HG02884 (cell line): ENCODE measurements at regions not wholly inside any gene's neighbourhood (a gene's known extent, or its start where the extent isn't known, plus 50 kb on each side); places are given as distances from the start of the nearest gene placed in this dataset.

Experiments used
- ATAC-seq: cut with Tn5 transposase; IDR thresholded peaks from one replicate; pipeline ENCODE4 v1.9.1; 2021; ENCODE audit warnings: mild to moderate bottlenecking, moderate library complexity; ENCODE audit not compliant: unreplicated experiment

GRCh38 chr2:60003076-60003475 lies 550.4 kb downstream of the BCL11A start:
- no peak for ATAC-seq

GRCh38 chr2:60002183-60002867 lies 551.1 kb downstream of the BCL11A start:
- ATAC-seq: no peak

- ATAC-seq: no peak
Measured at GRCh38 chr2:60000686-60001085, 552.8 kb downstream of the BCL11A start.

DNA sequence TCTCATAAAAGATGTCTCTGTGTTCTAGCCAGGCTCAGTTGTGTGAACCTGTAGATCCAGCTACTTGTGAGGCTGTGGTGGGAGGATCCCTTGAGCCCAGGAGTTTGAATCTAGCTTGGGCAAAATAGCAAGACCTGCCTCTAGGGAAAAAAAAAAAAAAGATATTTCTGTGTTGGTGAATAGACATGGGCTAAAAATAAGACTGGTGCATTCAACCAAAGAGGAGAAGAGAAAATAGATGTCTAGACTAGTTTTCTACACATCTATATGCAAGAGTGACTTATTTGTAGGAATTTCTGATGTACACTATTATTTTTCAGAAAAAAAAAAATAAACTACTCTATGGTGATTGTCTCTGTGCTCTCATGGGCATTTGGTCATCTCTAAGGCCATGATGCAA lies 555.1 kb downstream of the BCL11A start:
- no peak for ATAC-seq

- ATAC-seq: no peak
Measured at GRCh38 chr2:59997371-59997770, 556.1 kb downstream of the BCL11A start.

DNA sequence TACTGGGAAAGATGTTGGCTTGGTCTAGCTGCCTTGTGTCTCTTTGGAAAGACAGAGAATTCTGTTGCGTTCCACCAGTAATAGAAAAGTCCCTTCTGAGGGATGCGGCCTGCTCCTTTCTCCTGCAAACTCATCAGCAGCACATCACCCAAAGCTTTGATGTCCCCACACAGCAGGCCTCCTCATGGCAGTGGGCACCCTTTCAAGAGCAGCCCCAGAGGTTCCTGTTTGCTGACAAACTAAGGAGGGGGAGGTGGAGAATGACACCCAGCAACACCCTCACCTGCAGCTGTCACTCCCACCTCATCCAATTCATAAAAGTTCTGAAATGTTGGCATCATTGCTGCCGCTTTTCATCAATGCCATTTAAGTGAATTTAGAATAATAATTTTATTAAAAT lies 556.6 kb downstream of the BCL11A start:
- ATAC-seq: no peak

DNA sequence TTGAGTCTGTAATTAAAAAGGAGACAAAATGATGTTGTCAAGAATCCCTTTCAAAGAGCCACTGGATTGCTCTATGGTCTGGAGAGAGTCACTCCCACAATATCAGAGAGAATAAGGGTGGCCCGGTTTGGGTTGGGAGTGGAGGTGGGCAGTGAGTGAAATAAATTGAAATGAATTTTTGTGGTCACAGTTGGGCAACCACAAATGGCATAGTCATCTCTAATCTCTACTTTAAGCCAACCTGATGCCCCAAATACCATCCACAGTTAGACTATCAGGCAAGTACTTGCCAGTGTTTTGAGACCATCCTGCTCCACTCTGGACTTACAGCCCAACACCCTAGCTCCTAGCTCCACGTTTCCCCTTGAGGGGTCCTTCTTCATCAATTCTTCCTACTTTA lies 559.7 kb downstream of the BCL11A start:
- no peak for ATAC-seq

- no peak for ATAC-seq
Measured at GRCh38 chr2:59988341-59988740, 565.1 kb downstream of the BCL11A start.

GRCh38 chr2:59986511-59986910 lies 566.9 kb downstream of the BCL11A start:
- no peak for ATAC-seq

DNA sequence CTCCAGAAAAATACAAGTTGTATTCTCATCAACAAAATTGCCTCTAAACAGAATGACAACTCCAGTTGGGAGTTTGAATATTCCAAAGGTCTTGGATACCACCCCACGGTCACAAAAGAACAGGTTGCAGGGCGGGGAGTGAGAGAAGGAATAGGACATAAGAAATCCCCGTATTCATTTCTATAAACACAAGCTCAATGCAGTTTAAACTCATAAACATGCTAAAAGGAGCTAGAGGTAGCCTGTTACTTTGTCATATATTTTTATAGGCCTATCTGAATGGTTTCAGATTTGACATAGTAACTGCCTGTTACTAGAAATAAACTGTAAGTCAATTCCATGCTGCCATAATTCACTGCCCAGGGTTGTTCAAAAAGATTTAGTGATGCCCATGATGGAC lies 567.5 kb downstream of the BCL11A start:
- ATAC-seq: no peak

- ATAC-seq: no peak
Measured at GRCh38 chr2:59974051-59974766, 579.2 kb downstream of the BCL11A start.

- ATAC-seq: no peak
Measured at GRCh38 chr2:59969161-59969560, 584.3 kb downstream of the BCL11A start.

DNA sequence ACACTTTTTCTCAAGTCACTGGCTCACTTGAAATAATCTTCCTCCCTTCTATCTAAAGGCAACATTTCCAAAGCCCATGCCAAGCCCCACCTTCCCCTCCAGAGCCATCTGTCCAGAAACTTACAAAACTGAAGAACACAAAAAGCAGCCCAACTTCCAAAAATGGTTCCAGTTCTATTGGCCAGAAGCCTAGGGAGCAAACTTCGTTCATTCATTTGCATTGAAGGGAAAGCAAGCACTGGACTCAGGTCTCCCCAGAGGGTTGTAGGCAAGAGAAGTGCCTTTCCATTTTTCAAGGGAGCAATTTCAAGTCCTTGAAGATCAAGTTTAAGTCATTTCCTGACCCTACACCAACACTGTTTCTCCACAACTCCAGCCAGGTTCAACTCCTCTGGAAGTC lies 585.0 kb downstream of the BCL11A start:
- ATAC-seq: no peak

DNA sequence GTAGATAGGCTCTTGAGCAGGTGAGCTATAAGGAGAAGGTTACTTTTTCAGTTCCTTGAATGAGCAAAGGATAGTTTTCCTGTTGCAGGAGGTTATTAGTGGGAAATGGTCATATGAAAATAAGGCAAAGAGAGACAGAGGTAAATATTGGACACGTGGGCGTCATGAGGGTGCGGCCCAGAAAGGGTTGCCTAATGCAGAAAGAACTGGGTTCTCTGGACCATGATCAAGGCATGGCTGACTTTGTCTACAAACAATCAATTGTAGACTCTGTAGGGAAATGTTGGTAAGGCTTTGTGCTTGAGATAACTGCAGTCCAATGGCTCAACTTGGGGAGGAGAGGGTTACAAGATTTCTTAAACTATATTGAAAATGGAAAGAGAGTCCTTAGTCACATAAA lies 585.8 kb downstream of the BCL11A start:
- no peak for ATAC-seq

DNA sequence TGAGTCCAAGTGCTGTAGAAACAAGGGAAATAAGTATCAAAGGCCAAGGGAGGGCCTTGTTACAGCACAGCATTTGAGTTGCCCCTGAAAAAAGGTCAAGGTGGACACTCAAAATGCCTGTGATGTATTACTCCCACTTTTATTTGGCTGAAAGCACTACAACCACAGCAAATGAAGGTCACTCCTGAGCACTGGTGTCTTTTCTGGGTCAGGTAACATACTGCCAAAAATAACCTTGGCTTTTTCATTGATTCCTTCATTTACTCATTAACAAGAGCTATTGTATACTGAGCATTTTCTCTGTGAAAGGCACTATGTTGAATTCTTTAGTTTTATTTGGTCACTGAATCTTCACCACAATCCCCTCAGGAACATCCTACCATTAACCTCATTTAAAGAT lies 590.3 kb downstream of the BCL11A start:
- ATAC-seq: no peak

DNA sequence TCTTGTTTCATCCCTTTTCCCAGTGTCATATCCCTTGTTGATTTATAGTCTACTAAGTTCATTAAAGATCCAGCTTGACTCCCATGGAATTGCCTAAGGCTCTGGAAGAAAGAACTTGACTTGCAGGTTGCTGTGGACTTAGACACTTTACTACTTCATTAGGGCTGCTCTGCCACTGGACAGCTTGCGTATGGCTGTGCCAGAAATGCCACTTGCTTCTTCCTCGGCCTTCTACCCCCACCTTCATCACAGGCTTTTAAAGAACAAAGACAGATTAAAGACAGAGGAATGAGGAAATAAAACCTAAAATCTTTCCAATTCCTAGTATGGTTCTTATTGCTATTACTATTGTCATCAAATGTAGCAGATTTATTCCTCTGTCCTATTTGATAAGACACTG lies 591.7 kb downstream of the BCL11A start:
- no peak for ATAC-seq

GRCh38 chr2:59959944-59960343 lies 593.5 kb downstream of the BCL11A start:
- ATAC-seq: no peak

DNA sequence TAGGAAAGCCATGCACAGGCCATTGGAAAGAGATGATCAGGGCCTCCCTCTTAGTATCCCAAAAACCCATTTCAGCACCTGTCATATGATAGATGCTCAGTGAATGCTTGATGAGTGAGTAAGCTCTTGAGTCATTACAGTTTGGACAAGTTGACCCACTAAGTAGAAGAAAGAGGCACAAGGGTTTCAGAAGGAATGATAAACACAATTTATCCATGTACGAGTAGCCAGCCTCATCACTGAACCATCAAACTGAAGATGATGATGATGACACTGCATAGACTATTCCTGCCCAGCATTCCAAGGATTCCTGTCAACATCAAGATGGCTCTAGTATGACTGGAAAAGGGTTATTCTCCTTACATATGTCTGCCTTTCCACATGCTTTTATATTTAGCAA lies 596.0 kb downstream of the BCL11A start:
- ATAC-seq: no peak

- ATAC-seq: no peak
Measured at GRCh38 chr2:59956981-59957380, 596.5 kb downstream of the BCL11A start.

- no peak for ATAC-seq
Measured at GRCh38 chr2:59947917-59948541, 605.4 kb downstream of the BCL11A start.

DNA sequence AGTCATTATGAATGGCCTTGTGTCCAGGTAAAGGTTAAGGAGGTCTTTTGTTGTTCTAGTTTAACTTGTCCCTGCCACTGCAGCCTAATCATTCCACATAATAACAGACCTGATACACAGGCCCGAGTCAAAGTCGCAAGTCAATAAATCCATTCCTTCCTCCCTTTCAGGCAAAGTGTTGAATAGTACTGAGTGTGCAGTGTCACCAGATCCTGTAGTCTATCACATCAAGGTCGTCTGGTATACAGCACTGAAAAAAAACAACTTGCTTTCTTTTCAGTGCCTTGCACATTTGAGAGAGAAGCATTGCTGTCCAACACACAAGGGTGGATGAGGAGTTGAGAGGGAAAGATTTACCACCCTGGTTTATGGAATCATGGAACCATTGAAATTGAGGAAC lies 606.2 kb downstream of the BCL11A start:
- ATAC-seq: no peak

- ATAC-seq: no peak
Measured at GRCh38 chr2:59939236-59939635, 614.2 kb downstream of the BCL11A start.
